ENCODE measurements at regions not wholly inside any gene's neighbourhood (a gene's known extent, or its start where the extent isn't known, plus 50 kb on each side); places are given as distances from the start of the nearest gene placed in this dataset.

GRCh38 chr3:144362126-144362525 lies 390.5 kb downstream of the DIPK2A start:
- TF ChIP-seq CTCF (IDR thresholded peaks at IDR 0.05; ENCODE audit: extremely low read depth, missing control alignments), result no peak
- no peak for DNase-seq (ENCODE audit: low spot score)

GRCh38 chr3:144363856-144364255 lies 392.2 kb downstream of the DIPK2A start:
- no peak for TF ChIP-seq CTCF (IDR thresholded peaks at IDR 0.05; ENCODE audit: extremely low read depth, missing control alignments)
- no peak for DNase-seq (ENCODE audit: low spot score)

- no peak for TF ChIP-seq CTCF (IDR thresholded peaks at IDR 0.05; ENCODE audit: extremely low read depth, missing control alignments)
These were observed 393.1 kb downstream of the DIPK2A start for GRCh38 chr3:144364737-144365136.

GRCh38 chr3:144369129-144369879 lies 397.7 kb downstream of the DIPK2A start:
- DNase-seq (ENCODE audit: low spot score), result no peak
- TF ChIP-seq CTCF (IDR thresholded peaks at IDR 0.05; ENCODE audit: extremely low read depth, missing control alignments), result no peak

More at GRCh38 chr3:144364737-144365136, 393.1 kb downstream of the DIPK2A start:
- no peak for DNase-seq (ENCODE audit: low spot score)

GRCh38 chr3:144375088-144375487 lies 403.5 kb downstream of the DIPK2A start:
- DNase-seq (ENCODE audit: low spot score), result no peak

GRCh38 chr3:144380849-144381248 lies 409.2 kb downstream of the DIPK2A start:
- DNase-seq (ENCODE audit: low spot score), result no peak

More at GRCh38 chr3:144375088-144375487, 403.5 kb downstream of the DIPK2A start:
- no peak for TF ChIP-seq CTCF (IDR thresholded peaks at IDR 0.05; ENCODE audit: extremely low read depth, missing control alignments)

More at GRCh38 chr3:144380849-144381248, 409.2 kb downstream of the DIPK2A start:
- TF ChIP-seq CTCF (IDR thresholded peaks at IDR 0.05; ENCODE audit: extremely low read depth, missing control alignments), result no peak
